T-helper 17 cell (primary cell): ENCODE measurements at regions not wholly inside any gene's neighbourhood (a gene's known extent, or its start where the extent isn't known, plus 50 kb on each side); places are given as distances from the start of the nearest gene placed in this dataset.

ENCODE experiments used
- ATAC-seq: fragments of 150-1000 bp; cut with Tn5 transposase; 2 replicates; pipeline ENCODE4 v1.10.0; 2021; ENCODE audit warnings: mild to moderate bottlenecking, moderate library complexity
- DNase-seq, 3 donors: peaks; one replicate each; pipeline versions ENCODE4 v3.0.0 to v3.0.0-alpha.2; 2020 to 2021
- H3K9me3 ChIP-seq: one replicate; pipeline ENCODE4 v1.7.0; 2013; ENCODE audit warnings: low read length, mild to moderate bottlenecking; ENCODE audit not compliant: control insufficient read depth, poor library complexity, severe bottlenecking
- H3K27ac Mint-ChIP-seq: one replicate; pipeline ENCODE4 v1.8.0; 2022; ENCODE audit warnings: mild to moderate bottlenecking, moderate library complexity, mixed read lengths
- H3K27me3 Mint-ChIP-seq: one replicate; pipeline ENCODE4 v1.8.0; 2022; ENCODE audit warnings: mixed read lengths
- H3K36me3 Mint-ChIP-seq: one replicate; pipeline ENCODE4 v1.8.0; 2022; ENCODE audit warnings: low read depth, mixed read lengths
- H3K4me1 Mint-ChIP-seq: one replicate; pipeline ENCODE4 v1.8.0; 2022; ENCODE audit warnings: mild to moderate bottlenecking, mixed read lengths
- H3K4me3 Mint-ChIP-seq: one replicate; pipeline ENCODE4 v1.8.0; 2022; ENCODE audit warnings: mild to moderate bottlenecking, moderate library complexity, mixed read lengths

DNA sequence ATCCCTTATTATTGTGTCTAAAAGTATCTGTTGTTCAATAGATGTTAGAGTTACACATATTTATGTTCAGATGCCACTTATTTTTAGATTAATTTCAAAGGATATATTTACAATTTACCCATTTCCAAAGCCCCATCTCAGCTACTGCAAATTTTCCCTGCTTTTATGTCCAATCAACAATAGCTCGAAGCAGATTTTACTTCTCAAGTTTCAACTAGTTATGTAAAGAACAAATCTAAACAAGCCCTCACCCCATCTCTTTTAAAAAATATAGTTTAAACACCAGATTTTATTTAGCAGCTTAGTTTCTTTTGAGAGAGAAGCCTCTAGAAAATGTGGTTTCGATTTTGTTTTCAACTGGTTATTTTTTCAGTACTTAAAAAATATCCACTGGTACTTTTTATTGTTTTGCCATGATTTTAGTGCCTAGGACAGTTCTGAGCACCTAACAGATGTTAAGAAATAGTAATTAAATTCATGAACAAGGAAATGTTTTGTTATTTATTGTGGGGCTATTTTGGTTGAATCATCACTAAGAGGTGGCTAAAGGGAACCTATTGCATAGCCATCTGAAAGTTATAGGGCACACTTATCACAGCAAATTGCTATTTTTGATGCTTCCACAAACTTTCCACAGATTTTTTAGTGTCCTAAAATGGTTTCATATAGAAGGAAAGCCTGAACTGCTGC lies 96.2 kb upstream of the BMP4 start:
- no peak for ATAC-seq
- H3K27me3 Mint-ChIP-seq = no peaks in the 10 kb centered on the region
- no peaks in the 10 kb centered on the region for H3K4me1 Mint-ChIP-seq
- DNase-seq = no peak
- no peaks in the 10 kb centered on the region for H3K9me3 ChIP-seq
- H3K27ac Mint-ChIP-seq = no peak overlapping the region
- no peak overlapping the region for H3K4me3 Mint-ChIP-seq
- H3K36me3 Mint-ChIP-seq = no peaks in the 10 kb centered on the region

- no peak overlapping the region for H3K27ac Mint-ChIP-seq
- no peaks in the 10 kb centered on the region for H3K27me3 Mint-ChIP-seq
- no peaks in the 10 kb centered on the region for H3K36me3 Mint-ChIP-seq
- H3K9me3 ChIP-seq = no peaks in the 10 kb centered on the region
- H3K4me1 Mint-ChIP-seq = no peaks in the 10 kb centered on the region
- no peak for ATAC-seq
- DNase-seq = no peak
- H3K4me3 Mint-ChIP-seq = no peak overlapping the region
Observed at GRCh38 chr14:54053386-54053745, 96.7 kb upstream of the BMP4 start.

DNA sequence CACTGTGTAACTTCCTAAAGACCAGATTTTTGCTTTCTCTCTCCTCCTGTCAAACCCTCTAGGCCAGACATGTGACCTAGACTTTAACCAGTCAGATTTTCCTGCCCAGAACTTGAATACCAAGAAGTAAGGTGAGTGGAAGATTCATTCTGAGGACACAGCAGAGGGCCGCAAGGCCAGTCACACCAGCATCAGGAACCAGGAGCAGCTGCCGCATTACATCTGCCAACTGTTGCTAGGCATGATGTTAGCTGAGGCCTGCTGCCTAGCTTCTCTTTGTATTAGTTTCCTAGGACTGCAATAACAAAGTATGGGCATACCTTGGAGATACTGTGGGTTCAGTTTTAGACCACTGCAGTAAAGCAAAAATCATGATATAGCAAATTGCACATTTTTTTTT lies 101.9 kb upstream of the BMP4 start:
- no peaks in the 10 kb centered on the region for H3K36me3 Mint-ChIP-seq
- H3K9me3 ChIP-seq = no peaks in the 10 kb centered on the region
- no peak for DNase-seq
- ATAC-seq = no peak
- no peak overlapping the region for H3K27ac Mint-ChIP-seq
- no peaks in the 10 kb centered on the region for H3K4me1 Mint-ChIP-seq
- H3K4me3 Mint-ChIP-seq = no peak overlapping the region
- no peaks in the 10 kb centered on the region for H3K27me3 Mint-ChIP-seq

GRCh38 chr14:54083549-54084239 lies 127.1 kb upstream of the BMP4 start:
- DNase-seq (no peak), ATAC-seq (no peak)
- Mint-ChIP-seq H3K27ac (no peak overlapping the region), H3K27me3 (peaks cover 7% of the 10 kb centered on the region), H3K4me1 (no peaks in the 10 kb centered on the region), H3K4me3 (no peak overlapping the region), H3K36me3 (no peaks in the 10 kb centered on the region)
- no peaks in the 10 kb centered on the region for H3K9me3 ChIP-seq

GRCh38 chr14:54085232-54085761 lies 128.7 kb upstream of the BMP4 start:
- Mint-ChIP-seq H3K36me3 (no peaks in the 10 kb centered on the region), H3K27ac (no peak overlapping the region), H3K27me3 (peaks cover 7% of the 10 kb centered on the region), H3K4me1 (no peaks in the 10 kb centered on the region), H3K4me3 (no peak overlapping the region)
- no peaks in the 10 kb centered on the region for H3K9me3 ChIP-seq
- ATAC-seq = no peak
- DNase-seq = no peak

DNA sequence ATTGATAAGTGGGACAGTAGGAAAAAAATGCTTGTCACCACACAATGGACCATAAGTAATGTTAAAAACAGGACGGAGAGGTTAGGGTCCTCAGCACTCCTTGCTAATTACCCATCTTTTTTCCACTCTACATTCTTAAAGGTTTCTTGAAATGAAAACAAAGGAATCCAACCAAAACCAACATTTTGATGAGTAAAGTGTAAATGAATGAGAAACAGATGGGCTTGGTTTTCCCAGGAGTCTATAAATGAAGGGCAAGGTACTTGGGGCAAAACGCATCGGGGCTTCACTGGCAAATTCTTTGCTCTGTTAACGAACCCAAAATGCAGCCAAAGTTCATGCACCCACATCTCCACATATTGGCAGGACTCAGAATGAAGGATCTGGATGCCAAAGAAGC lies 129.2 kb upstream of the BMP4 start:
- ATAC-seq (no peak), DNase-seq (no peak)
- Mint-ChIP-seq H3K4me1 (no peaks in the 10 kb centered on the region), H3K27me3 (peaks cover 7% of the 10 kb centered on the region), H3K36me3 (no peaks in the 10 kb centered on the region), H3K4me3 (no peak overlapping the region), H3K27ac (no peak overlapping the region)
- H3K9me3 ChIP-seq = no peaks in the 10 kb centered on the region

GRCh38 chr14:54086767-54087166 lies 130.1 kb upstream of the BMP4 start:
- H3K27me3 Mint-ChIP-seq = peaks cover 7% of the 10 kb centered on the region
- DNase-seq (no peak), ATAC-seq (no peak)
- H3K9me3 ChIP-seq = no peaks in the 10 kb centered on the region
- no peak overlapping the region for H3K27ac Mint-ChIP-seq
- H3K36me3 Mint-ChIP-seq = no peaks in the 10 kb centered on the region
- no peak overlapping the region for H3K4me3 Mint-ChIP-seq
- no peaks in the 10 kb centered on the region for H3K4me1 Mint-ChIP-seq

DNA sequence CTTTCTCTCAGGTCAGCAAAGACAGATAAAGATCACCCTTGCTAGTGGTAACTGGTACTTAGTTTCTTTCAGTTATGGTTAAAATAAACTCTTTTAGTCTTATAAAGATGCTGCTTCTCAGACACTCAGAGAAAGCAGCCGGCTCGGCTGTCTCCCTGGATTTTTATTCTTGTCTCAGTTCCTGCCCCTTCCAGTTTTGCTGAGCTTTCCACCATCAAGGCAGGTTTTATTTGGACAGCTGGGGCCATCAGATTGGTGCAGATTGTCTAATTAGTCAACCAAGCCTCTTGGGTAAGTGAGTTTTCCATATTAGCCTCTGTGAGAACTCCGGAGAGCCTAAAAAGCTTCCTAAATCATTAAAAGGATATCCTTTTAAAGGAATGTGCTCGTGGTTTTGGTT lies 130.8 kb upstream of the BMP4 start:
- Mint-ChIP-seq H3K4me1 (no peaks in the 10 kb centered on the region), H3K27me3 (peaks cover 7% of the 10 kb centered on the region), H3K27ac (no peak overlapping the region), H3K36me3 (no peaks in the 10 kb centered on the region), H3K4me3 (no peak overlapping the region)
- DNase-seq (no peak), ATAC-seq (no peak)
- no peaks in the 10 kb centered on the region for H3K9me3 ChIP-seq

DNA sequence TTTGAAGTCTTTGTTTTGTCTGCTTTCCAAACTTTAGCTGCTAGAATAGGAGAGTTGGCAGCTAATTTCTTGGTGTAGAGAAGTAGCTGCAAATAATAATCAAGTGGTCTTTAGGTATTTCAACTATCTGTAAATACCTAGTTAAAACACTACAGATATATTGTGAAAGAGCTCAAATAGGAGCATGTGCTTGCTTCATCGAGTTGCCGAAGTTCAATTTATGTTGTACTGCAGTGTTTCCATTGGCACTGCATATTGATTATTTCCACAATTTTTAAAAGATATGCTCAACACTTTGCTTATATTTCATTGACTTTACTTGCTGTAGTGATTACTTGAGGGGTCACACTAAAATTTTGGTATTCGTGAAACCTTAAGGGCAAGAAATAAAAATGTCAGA lies 131.6 kb upstream of the BMP4 start:
- ATAC-seq (no peak), DNase-seq (no peak)
- H3K27ac Mint-ChIP-seq = no peak overlapping the region
- H3K9me3 ChIP-seq = no peaks in the 10 kb centered on the region
- no peaks in the 10 kb centered on the region for H3K36me3 Mint-ChIP-seq
- no peaks in the 10 kb centered on the region for H3K4me1 Mint-ChIP-seq
- peaks cover 7% of the 10 kb centered on the region for H3K27me3 Mint-ChIP-seq
- H3K4me3 Mint-ChIP-seq = no peak overlapping the region

DNA sequence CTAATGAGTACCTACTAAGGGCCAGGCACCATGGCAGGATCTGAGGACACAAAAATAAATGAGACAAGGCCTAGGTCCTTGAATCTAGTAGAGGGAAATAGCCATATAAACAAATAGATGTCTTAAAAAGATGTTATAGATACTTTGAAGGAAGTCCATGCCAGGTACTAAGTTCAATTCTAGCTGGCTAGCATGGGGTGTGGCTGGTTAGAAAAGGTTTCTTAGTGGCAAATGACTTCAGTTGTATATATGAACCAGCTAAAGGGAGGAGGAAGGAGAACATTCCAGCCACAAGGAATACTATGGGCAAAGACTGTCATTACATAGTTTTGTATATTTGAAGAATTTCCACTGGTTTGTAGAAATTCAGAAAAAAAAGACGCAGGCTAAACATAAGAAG lies 133.6 kb upstream of the BMP4 start:
- no peaks in the 10 kb centered on the region for H3K36me3 Mint-ChIP-seq

GRCh38 chr14:54094765-54095164 lies 138.1 kb upstream of the BMP4 start:
- Mint-ChIP-seq H3K27me3 (no peaks in the 10 kb centered on the region), H3K36me3 (no peaks in the 10 kb centered on the region), H3K27ac (no peak overlapping the region), H3K4me3 (no peak overlapping the region), H3K4me1 (no peaks in the 10 kb centered on the region)
- ATAC-seq (no peak), DNase-seq (no peak)
- no peaks in the 10 kb centered on the region for H3K9me3 ChIP-seq

More for the DNA sequence above, 133.6 kb upstream of the BMP4 start:
- DNase-seq (no peak), ATAC-seq (no peak)
- Mint-ChIP-seq H3K27me3 (peaks cover 7% of the 10 kb centered on the region), H3K27ac (no peak overlapping the region), H3K4me3 (no peak overlapping the region), H3K4me1 (no peaks in the 10 kb centered on the region)
- H3K9me3 ChIP-seq = no peaks in the 10 kb centered on the region

GRCh38 chr14:54098536-54098935 lies 141.9 kb upstream of the BMP4 start:
- Mint-ChIP-seq H3K27me3 (no peaks in the 10 kb centered on the region), H3K4me1 (no peaks in the 10 kb centered on the region), H3K27ac (no peak overlapping the region), H3K4me3 (no peak overlapping the region), H3K36me3 (no peaks in the 10 kb centered on the region)
- no peaks in the 10 kb centered on the region for H3K9me3 ChIP-seq
- DNase-seq = no peak
- ATAC-seq = no peak

- Mint-ChIP-seq H3K4me3 (no peak overlapping the region), H3K27ac (no peak overlapping the region), H3K4me1 (no peaks in the 10 kb centered on the region), H3K36me3 (no peaks in the 10 kb centered on the region), H3K27me3 (peaks cover 4% of the 10 kb centered on the region)
- no peaks in the 10 kb centered on the region for H3K9me3 ChIP-seq
- no peak for DNase-seq
- no peak for ATAC-seq
Observed at GRCh38 chr14:54102051-54102456, 145.4 kb upstream of the BMP4 start.

DNA sequence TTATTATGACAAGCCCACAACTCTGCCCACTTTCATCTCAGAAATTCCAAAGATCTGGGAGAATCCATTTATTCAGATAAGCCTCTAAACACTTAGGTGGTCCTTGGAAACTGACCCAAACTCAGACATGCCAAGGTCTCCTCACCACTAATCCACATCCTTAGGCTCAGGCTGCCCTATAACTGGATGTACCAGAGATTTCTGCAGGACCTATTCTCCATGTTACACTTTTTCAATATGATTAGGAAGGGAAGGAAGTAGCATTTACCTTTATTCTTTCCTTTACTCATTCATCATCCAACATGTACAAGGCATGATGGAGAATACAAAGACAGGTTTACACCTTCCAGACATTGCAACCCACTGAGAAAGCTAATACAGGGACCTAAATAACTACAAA lies 145.9 kb upstream of the BMP4 start:
- ATAC-seq = no peak
- Mint-ChIP-seq H3K27ac (no peak overlapping the region), H3K27me3 (peaks cover 4% of the 10 kb centered on the region), H3K36me3 (no peaks in the 10 kb centered on the region), H3K4me1 (no peaks in the 10 kb centered on the region), H3K4me3 (no peak overlapping the region)
- no peaks in the 10 kb centered on the region for H3K9me3 ChIP-seq
- DNase-seq = no peak
